ENCODE measurements at regions not wholly inside any gene's neighbourhood (a gene's known extent, or its start where the extent isn't known, plus 50 kb on each side); places are given as distances from the start of the nearest gene placed in this dataset.

GRCh38 chrX:122026665-122027064 lies 979.3 kb downstream of the GLUD2 start:
- Histone ChIP-seq H3K27me3 (no peaks in the 10 kb centered on the region), H3K9me3 (no peaks in the 10 kb centered on the region), H3K27ac (no peak overlapping the region), H3K36me3 (no peaks in the 10 kb centered on the region), H3K4me1 (no peaks in the 10 kb centered on the region), H3K4me3 (no peak overlapping the region)
- TF ChIP-seq POLR2A (IDR thresholded peaks at IDR 0.05) = no peak
- no peak for TF ChIP-seq CTCF (IDR thresholded peaks at IDR 0.05)
- intact Hi-C loops (cut with DNase I; ENCODE audit: low total_unique reads) = no loop called here
- DNase-seq = no peak

- H3K27ac ChIP-seq = no peak overlapping the region
Observed at GRCh38 chrX:122046226-122046625, 998.8 kb downstream of the GLUD2 start.

GRCh38 chrX:122046815-122047214 lies 999.4 kb downstream of the GLUD2 start:
- intact Hi-C loops (cut with DNase I; ENCODE audit: low total_unique reads) = no loop called here
- TF ChIP-seq POLR2A (IDR thresholded peaks at IDR 0.05) = no peak
- TF ChIP-seq CTCF (IDR thresholded peaks at IDR 0.05) = no peak
- Histone ChIP-seq H3K27me3 (no peaks in the 10 kb centered on the region), H3K36me3 (no peaks in the 10 kb centered on the region), H3K27ac (no peak overlapping the region), H3K4me1 (no peaks in the 10 kb centered on the region), H3K4me3 (no peak overlapping the region), H3K9me3 (no peaks in the 10 kb centered on the region)
- no peak for DNase-seq

More at GRCh38 chrX:122046226-122046625, 998.8 kb downstream of the GLUD2 start:
- no peaks in the 10 kb centered on the region for H3K9me3 ChIP-seq
- intact Hi-C loops (cut with DNase I; ENCODE audit: low total_unique reads) = no loop called here
- TF ChIP-seq POLR2A (IDR thresholded peaks at IDR 0.05) = no peak
- TF ChIP-seq CTCF (IDR thresholded peaks at IDR 0.05) = no peak
- DNase-seq = no peak
- no peak overlapping the region for H3K4me3 ChIP-seq
- no peaks in the 10 kb centered on the region for H3K27me3 ChIP-seq
- H3K36me3 ChIP-seq = no peaks in the 10 kb centered on the region
- no peaks in the 10 kb centered on the region for H3K4me1 ChIP-seq

GRCh38 chrX:122047261-122047660 lies 999.9 kb downstream of the GLUD2 start:
- no peak for TF ChIP-seq POLR2A (IDR thresholded peaks at IDR 0.05)
- TF ChIP-seq CTCF (IDR thresholded peaks at IDR 0.05) = no peak
- H3K9me3 ChIP-seq = no peaks in the 10 kb centered on the region
- H3K4me3 ChIP-seq = no peak overlapping the region
- no peak for DNase-seq
- intact Hi-C loops (cut with DNase I; ENCODE audit: low total_unique reads) = no loop called here
- no peaks in the 10 kb centered on the region for H3K4me1 ChIP-seq
- H3K27me3 ChIP-seq = no peaks in the 10 kb centered on the region
- no peak overlapping the region for H3K27ac ChIP-seq
- no peaks in the 10 kb centered on the region for H3K36me3 ChIP-seq

GRCh38 chrX:122055460-122055859 lies 1008.0 kb downstream of the GLUD2 start:
- H3K9me3 ChIP-seq = no peaks in the 10 kb centered on the region
- TF ChIP-seq CTCF (IDR thresholded peaks at IDR 0.05) (no peak), POLR2A (IDR thresholded peaks at IDR 0.05) (no peak)
- DNase-seq = no peak
- no peaks in the 10 kb centered on the region for H3K27me3 ChIP-seq
- H3K36me3 ChIP-seq = no peaks in the 10 kb centered on the region
- no peak overlapping the region for H3K4me3 ChIP-seq
- intact Hi-C loops (cut with DNase I; ENCODE audit: low total_unique reads) = no loop called here
- no peaks in the 10 kb centered on the region for H3K4me1 ChIP-seq
- no peak overlapping the region for H3K27ac ChIP-seq
